ENCODE measurements at regions not wholly inside any gene's neighbourhood (a gene's known extent, or its start where the extent isn't known, plus 50 kb on each side); places are given as distances from the start of the nearest gene placed in this dataset.

- TF ChIP-seq CTCF (IDR thresholded peaks at IDR 0.05) (no peak), POLR2AphosphoS5 (IDR thresholded peaks at IDR 0.05) (no peak)
Observed at GRCh38 chr10:130425169-130425568, 289.0 kb downstream of the GLRX3 start.
